Adrenal gland (tissue), 5 donors: ENCODE measurements at regions not wholly inside any gene's neighbourhood (a gene's known extent, or its start where the extent isn't known, plus 50 kb on each side); places are given as distances from the start of the nearest gene placed in this dataset.

Source experiments
- POLR2A ChIP-seq, 2 donors: fragments of 450-650 bp; IDR thresholded peaks; one replicate each; pipeline ENCODE4 v1.6.1; 2017; ENCODE audit warnings: antibody characterized with exemption in 2 of 2, mild to moderate bottlenecking in 2 of 2, moderate library complexity in 1 of 2
- TF ChIP-seq, protein P1 (sequence below), 6 experiments: fragments of 450-650 bp in 4 of 6; fragments of 200-600 bp in 2 of 6; sonication (generic) in 1 of 6; IDR thresholded peaks; 1 replicate in 5 of 6; 2 replicates in 1 of 6; pipeline versions ENCODE4 v1.5.1 to v1.8.0; 2016 to 2021; ENCODE audit warnings: antibody characterized with exemption in 6 of 6, mild to moderate bottlenecking in 2 of 6, moderate library complexity in 1 of 6
- donor health status: DM: no; HTN: no; CAD: no.

DNA sequence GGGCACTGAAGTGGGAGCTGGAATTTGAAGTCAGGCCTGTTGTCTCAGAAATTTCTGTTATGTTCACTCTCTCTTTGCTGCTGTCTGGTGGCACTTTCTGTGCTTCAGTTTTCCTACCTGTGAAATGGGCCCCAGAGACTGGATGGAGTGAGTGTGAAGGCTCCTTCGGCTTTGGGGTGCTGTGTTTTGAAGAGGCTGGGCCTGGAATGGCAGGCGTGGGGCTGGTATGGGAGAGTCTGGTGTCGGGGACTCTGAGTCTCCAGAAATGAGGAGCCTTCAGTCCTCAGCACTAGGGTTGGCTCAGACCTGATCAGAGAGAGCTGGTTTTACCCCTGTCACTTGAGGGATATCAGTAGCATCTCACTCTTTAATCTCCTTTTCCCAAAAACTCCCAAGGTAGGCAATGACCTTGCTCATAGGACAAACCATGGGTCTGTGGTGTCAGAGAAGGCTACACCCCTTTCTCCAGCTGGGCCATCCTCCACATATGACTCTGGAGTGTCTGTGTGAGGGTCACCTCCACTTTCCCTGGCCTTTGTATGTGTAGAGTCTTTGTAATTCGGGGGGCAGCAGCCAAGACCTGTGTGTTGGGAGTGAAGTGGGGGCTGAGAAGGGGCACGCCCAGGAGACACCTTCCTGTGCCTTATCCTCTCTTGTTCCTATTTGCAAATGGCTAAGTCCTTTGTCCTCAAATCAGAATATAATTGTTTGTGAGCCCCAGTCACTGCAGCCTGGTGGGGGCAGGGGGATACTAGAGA is 279.9 kb downstream of the PTPRU start:
- TF ChIP-seq, protein P1, sequence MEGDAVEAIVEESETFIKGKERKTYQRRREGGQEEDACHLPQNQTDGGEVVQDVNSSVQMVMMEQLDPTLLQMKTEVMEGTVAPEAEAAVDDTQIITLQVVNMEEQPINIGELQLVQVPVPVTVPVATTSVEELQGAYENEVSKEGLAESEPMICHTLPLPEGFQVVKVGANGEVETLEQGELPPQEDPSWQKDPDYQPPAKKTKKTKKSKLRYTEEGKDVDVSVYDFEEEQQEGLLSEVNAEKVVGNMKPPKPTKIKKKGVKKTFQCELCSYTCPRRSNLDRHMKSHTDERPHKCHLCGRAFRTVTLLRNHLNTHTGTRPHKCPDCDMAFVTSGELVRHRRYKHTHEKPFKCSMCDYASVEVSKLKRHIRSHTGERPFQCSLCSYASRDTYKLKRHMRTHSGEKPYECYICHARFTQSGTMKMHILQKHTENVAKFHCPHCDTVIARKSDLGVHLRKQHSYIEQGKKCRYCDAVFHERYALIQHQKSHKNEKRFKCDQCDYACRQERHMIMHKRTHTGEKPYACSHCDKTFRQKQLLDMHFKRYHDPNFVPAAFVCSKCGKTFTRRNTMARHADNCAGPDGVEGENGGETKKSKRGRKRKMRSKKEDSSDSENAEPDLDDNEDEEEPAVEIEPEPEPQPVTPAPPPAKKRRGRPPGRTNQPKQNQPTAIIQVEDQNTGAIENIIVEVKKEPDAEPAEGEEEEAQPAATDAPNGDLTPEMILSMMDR (IDR thresholded peaks at IDR 0.05), result no peak
- no peak for TF ChIP-seq POLR2A (IDR thresholded peaks at IDR 0.05)
